ENCODE measurements at regions not wholly inside any gene's neighbourhood (a gene's known extent, or its start where the extent isn't known, plus 50 kb on each side); places are given as distances from the start of the nearest gene placed in this dataset.

GRCh38 chr2:41400088-41400665 is 647.6 kb upstream of the PKDCC start:
- no peaks in the 10 kb centered on the region for H3K27me3 ChIP-seq
- H3K36me3 ChIP-seq: no peaks in the 10 kb centered on the region
- DNase-seq: peak in 1 of 2 donors; percentile 43
- no peak overlapping the region for H3K27ac ChIP-seq
- peaks cover 0 to 4% (median 0%) of the 10 kb centered on the region in 4 donors for H3K9me3 ChIP-seq
- intact Hi-C loops (cut with DNase I; ENCODE audit: low total_unique reads): no loop called here
- H3K4me1 ChIP-seq: no peaks in the 10 kb centered on the region
- 44 to 68% (median 53%) methylated on average over 6 of the region's 6 CpGs for WGBS, 5 donors
- TF ChIP-seq EP300 (IDR thresholded peaks at IDR 0.05) (no peak), CTCF (IDR thresholded peaks at IDR 0.05) (no peak), POLR2AphosphoS5 (IDR thresholded peaks at IDR 0.05) (no peak), POLR2A (IDR thresholded peaks at IDR 0.05) (no peak)
- no peak overlapping the region for H3K4me3 ChIP-seq

GRCh38 chr2:41405441-41405840 is 642.4 kb upstream of the PKDCC start:
- intact Hi-C loops (cut with DNase I; ENCODE audit: low total_unique reads): no loop called here
- no peaks in the 10 kb centered on the region for H3K36me3 ChIP-seq
- no peak for TF ChIP-seq EP300 (IDR thresholded peaks at IDR 0.05)
- 62 to 77% (median 69%) methylated on average over 2 of the region's 2 CpGs for WGBS, 5 donors
- H3K27ac ChIP-seq: no peak overlapping the region
- DNase-seq: no peak
- no peaks in the 10 kb centered on the region for H3K9me3 ChIP-seq
- H3K4me1 ChIP-seq: no peaks in the 10 kb centered on the region
- H3K27me3 ChIP-seq: no peaks in the 10 kb centered on the region
- no peak overlapping the region for H3K4me3 ChIP-seq

- no peak for DNase-seq
- no peak overlapping the region for H3K4me3 ChIP-seq
- H3K27ac ChIP-seq: no peak overlapping the region
- H3K27me3 ChIP-seq: no peaks in the 10 kb centered on the region
- no peaks in the 10 kb centered on the region for H3K36me3 ChIP-seq
- 67 to 79% (median 69%) methylated on average over 4 of the region's 4 CpGs for WGBS, 5 donors
- H3K9me3 ChIP-seq: no peaks in the 10 kb centered on the region
- TF ChIP-seq POLR2A (IDR thresholded peaks at IDR 0.05): no peak
- TF ChIP-seq CTCF (IDR thresholded peaks at IDR 0.05): no peak
- no peak for TF ChIP-seq POLR2AphosphoS5 (IDR thresholded peaks at IDR 0.05)
- TF ChIP-seq EP300 (IDR thresholded peaks at IDR 0.05): no peak
- intact Hi-C loops (cut with DNase I; ENCODE audit: low total_unique reads): no loop called here
- no peaks in the 10 kb centered on the region for H3K4me1 ChIP-seq
Measured at GRCh38 chr2:41409328-41409727, 638.5 kb upstream of the PKDCC start.

GRCh38 chr2:41410011-41410410 is 637.8 kb upstream of the PKDCC start:
- no peaks in the 10 kb centered on the region for H3K27me3 ChIP-seq
- 87 to 94% (median 89%) methylated on average over 3 of the region's 3 CpGs for WGBS, 5 donors
- intact Hi-C loops (cut with DNase I; ENCODE audit: low total_unique reads): no loop called here

More at GRCh38 chr2:41410011-41410410, 637.8 kb upstream of the PKDCC start:
- Histone ChIP-seq H3K36me3 (no peaks in the 10 kb centered on the region), H3K27ac (no peak overlapping the region), H3K4me3 (no peak overlapping the region), H3K9me3 (no peaks in the 10 kb centered on the region), H3K4me1 (no peaks in the 10 kb centered on the region)
- DNase-seq: no peak
- no peak for TF ChIP-seq POLR2AphosphoS5 (IDR thresholded peaks at IDR 0.05)
- TF ChIP-seq CTCF (IDR thresholded peaks at IDR 0.05): no peak
- TF ChIP-seq POLR2A (IDR thresholded peaks at IDR 0.05): no peak
- TF ChIP-seq EP300 (IDR thresholded peaks at IDR 0.05): no peak

All from stomach (tissue), 8 donors.